GM21360 (cell line): ENCODE measurements at regions not wholly inside any gene's neighbourhood (a gene's known extent, or its start where the extent isn't known, plus 50 kb on each side); places are given as distances from the start of the nearest gene placed in this dataset.
"Not testable (repeated sequence)": the region's sequence is repeated elsewhere in the genome, so short reads cannot be mapped to it uniquely, and the experiment has no call there.

Experiments used
- ATAC-seq: cut with Tn5 transposase; IDR thresholded peaks from one replicate; pipeline ENCODE4 v1.9.1; 2021; ENCODE audit warnings: mild to moderate bottlenecking, moderate library complexity; ENCODE audit not compliant: unreplicated experiment

DNA sequence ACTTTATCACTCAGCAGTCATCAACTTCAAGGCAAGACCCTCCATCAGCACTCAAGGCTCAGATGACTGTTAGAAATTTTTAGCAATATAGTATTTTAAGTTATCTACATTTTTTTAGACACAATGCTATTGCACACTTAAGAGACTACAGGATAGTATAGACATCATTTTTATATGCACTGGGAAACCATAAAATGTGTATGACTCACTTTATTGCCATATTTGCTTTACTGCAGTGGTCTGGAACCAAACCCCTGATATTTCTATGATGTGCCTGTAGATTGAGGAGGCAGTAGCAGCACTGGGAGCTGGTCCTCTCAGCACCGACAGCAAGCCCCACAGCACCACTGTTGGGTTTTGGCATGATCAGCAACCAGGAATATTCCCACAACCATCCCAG lies 264.8 kb upstream of the HNRNPA3 start:
- ATAC-seq, result no peak

DNA sequence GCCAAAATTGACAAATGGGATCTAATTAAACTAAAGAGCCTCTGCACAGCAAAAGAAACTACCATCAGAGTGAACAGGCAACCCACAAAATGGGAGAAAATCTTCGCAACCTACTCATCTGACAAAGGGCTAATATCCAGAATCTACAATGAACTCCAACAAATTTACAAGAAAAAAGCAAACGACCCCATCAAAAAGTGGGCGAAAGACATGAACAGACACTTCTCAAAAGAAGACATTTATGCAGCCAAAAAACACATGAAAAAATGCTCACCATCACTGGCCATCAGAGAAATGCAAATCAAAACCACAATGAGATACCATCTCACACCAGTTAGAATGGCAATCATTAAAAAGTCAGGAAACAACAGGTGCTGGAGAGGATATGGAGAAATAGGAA lies 261.4 kb upstream of the HNRNPA3 start:
- not testable (repeated sequence) for ATAC-seq

DNA sequence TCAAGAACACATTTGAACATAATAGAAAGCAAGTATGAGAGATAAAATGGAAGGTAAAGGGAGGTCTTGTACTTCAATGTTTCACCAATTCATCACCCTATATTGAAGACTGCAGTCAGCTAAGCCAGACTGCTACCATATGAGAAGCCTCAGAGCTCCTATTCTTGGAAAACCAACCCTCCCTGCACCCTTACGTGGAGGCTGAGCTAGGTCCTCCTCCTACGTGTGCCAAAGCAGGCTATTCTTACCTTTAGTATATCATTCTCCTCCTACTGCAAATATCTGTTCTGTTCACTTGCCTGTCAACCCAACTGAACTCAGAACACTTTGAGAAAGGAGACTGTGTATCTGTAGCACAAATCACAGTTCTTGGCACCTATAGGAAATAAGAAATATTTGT lies 255.8 kb upstream of the HNRNPA3 start:
- no peak for ATAC-seq

DNA sequence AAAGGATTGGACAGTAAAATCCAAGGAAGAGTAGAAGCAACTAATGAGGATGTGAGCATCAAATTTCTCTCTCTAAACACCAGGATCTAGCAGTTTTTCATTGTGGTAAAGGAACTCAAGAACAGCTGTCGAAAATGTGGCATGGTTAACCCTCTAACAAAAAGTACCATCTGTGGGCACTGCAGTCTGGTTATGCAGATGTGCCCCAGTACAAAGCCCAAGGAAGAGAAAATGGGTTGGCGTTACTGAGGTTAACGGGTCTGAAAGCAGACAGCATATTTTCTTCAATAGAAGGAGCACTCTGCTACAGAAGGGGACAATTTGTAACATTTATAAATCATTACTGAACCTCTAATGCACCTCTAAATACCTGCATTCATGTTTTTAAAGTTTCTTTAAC lies 253.0 kb upstream of the HNRNPA3 start:
- no peak for ATAC-seq

DNA sequence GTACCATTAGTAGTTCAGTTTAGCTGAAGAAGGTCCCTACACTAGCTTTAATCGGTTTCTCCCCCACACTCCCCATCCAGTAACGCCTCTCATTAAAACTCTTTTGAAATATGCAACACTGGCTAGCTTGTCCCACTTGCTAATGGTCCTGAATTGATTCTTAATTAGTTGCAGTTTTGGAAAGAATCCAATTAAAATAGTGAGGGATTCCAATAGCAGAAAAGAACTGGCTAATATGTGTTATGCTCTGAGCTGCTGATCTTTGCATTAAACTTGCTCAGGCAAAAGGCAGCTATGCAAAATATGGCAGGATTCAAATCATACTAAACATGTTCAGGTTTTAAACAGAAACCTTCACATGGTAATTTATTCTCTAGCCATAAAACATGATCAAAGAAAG lies 252.5 kb upstream of the HNRNPA3 start:
- ATAC-seq, result no peak

DNA sequence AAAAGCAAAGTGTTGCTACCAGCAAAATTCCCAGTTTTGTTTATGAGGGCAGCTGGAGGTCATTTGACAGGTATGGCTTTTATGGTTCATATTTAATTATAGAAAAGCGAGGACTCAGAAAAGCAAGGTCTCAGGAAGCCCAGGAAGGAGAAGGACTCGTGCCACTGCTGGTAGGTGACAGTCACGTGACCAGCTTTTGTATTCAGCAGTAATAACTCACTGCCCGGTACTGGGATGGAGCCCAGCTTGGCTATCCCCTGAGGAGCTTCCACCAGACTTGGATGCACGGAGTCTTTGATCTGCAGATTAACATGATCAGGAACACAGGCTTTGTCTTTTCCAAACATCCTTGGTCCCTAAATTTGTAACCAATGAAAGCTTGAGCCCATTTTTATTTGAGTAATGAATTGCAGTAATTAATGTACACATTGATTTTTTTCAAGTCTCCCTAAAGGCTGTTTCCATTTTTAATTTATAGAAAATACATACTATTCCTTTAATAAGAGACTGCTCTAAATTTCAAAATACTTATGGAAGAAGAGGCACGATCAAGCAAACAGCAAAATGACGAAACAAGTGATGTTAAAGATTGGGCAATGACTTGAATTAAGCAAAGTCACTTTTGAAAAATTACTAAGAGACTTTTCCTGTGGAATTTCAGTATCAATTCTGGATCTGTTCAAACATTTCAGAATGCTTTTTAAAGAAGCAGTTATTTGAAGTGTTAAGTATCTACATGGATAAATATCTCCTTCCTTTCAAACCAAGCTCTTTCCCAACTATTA lies 251.7 kb upstream of the HNRNPA3 start:
- no peak for ATAC-seq

DNA sequence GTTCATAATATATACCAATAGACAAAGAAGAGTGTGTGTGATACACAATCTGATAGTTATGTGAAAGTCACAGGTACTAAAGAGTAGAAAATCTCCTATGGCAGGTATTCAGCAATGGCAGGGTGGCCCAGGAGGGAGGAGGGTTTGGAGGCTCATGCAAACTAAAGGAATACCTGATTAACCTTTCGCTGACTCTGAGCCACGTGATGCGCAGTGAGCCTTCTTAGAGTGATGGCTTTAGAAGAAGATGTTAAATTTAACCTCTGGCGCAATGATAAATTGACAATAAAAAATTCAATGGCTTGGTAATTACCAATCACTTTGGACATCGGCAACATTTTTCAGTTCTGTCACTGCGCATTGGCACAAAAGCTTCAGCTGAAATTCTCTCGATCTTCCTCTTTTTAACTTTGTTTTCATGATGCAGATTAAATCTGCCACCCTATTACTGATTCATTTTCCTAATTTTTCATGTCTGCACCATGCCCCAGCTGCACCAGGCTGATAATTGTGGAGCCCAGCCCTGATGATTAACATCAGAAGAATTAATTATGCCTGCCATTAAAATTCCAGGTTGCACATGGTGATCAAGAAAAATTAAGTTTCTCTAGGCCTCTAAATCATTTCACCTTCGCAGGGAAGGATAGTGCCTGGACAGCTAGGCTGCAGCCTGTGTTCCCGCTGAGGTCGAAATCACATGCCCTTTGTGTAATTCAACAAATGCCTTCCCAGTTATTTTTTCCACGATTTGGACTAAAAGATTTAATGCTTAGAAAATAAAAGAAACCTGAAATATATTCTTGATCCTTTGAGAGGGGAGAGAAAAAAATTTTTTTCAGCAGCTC lies 250.6 kb upstream of the HNRNPA3 start:
- no peak for ATAC-seq

DNA sequence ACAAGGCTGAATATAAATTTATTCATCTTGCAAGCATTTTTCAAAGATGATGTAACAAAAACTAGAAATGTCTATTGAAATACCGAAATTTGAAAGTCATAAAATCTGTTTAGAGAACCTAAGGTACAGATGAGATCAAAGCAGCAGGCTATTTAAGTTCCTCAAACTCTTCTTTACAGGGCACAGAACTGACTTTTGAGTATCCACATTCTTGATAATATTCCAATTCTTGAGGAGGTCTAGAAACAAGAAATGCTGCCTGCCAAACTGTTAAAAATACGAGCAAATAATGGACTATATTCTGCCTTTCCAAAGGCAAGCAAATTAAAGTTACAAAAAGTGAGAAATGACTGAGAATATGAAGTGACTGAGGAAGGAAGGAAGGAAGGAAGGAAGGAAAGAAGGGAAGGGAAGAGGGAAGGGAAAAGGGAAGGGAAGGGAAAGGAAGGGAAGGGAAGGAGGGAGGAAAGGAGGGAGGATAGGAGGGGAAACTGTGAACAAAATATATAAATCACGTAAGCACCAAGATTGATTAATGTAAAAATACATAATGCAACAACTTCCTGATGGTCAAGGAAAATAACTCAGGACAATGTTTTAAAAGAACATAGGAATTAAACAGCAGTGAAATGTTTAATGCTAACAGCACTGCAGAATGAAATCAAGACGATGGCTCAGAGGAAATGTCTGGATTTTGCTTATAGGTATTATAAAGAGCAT lies 248.9 kb upstream of the HNRNPA3 start:
- ATAC-seq, result no peak

DNA sequence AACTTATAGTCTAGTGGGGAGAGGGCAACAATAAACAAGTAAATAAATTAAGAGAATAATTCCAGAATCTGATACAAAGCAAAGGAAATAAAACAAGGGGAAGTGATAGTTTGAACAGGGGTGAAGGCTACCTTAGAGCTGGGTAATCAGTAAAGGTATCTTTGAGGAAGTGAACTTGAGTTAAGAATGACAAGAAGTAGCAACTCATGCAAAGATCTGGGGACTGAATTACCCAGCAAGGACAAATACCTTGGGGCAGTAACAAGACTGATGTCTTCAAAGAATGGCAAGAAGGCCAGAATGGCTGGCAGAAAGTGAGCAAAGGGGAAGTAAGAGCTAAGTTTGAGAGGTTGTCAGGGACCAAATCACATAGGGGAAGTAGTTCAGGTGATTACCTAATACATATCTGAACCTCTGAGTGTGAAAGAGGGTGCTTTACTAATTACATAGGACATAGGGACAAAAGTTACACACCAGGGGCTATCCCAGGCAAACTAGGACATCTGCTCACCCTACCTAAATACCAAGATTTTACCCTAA lies 244.6 kb upstream of the HNRNPA3 start:
- ATAC-seq, result no peak

DNA sequence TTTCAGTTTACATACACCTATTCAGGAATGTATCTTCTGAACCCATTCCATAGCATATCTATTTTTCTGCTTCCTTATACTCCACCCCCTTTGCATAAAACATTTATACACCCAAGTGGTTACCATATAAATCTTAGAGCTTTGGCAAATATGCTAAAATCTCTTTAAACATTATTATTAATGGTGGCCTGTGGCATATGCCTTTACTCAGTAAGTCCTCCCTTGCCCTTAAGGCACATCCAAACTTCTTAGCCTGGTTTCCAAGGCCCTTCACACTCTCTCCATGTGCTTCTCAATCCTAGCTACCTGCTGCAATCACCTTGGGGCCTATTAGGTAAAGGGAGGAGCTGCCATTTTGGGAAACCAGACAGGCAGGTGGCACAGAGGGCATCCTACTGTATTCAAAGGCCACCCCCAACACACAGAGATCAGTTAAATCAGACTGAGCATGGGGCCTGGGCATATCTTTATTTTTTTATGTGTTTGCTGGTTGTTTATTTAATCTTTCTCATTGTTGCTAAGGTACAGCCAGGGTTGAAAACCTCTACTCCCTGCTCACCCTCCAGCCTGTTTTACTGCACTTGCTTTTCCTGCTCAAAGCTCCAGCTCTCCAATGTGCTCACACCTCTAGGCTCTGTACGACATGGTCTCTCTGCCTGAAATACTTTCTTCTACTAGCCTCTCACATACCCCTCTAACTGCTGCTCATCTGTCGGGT lies 242.8 kb upstream of the HNRNPA3 start:
- no peak for ATAC-seq

DNA sequence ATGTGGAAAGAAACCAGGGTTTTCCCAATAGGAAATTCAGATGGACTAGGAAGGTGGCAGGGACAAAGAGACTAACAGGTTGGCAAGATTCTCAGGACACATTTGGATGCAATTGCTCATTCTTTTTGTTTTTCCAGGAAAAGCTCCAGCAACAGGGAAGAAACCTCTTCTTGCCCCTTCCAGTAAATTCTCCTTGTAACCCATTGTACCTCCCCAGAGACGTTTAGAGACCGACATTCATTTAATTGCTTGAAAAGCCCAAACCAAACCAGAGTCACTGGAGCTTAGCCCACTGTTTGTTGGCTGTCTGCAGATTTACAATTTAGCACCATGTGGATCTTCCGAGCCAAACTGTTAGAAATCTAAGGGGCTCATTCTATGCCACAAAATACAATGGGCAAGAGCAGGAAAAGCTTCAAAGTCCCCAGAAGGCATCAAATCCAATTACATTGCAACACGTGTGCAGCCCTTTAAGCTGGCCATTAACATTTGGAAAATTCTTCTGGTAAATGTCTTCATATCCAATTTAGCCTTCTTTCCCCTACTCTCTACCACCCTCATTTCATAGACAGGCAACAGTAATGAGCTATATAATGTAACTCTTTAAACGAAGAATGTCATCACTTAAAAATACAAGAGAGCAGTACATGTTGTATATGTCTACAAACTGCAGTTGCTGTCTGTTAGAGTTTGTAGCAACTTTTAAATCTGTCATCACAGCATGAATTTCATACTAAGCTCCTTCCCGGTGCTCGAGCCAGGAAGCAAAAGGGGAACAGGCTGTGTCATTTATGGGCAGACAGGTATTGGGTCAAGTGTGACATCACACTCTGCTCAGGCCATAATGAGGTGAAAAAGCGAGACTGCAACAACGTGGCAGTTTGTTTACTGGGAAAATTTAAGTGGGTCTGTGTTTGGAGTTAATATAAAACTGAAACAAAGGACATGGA lies 235.6 kb upstream of the HNRNPA3 start:
- no peak for ATAC-seq

DNA sequence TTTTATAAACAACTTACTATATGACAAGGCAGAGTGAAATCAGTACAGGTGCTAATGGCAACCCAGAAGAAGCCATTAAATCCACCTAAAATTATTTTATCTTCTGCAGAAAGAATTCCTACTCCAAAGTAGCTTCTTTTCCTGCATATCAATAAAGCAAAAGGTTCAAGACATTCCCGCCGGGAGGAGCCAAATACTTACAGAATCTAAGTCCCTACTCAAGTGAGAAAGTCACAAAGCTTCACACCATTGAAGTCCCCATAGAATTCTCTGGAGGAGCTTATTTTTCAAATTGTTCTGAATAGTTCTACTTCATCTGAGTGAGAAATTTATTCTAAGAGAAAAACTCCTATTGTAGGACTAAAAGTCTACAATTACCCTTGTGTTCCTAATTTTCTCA lies 233.7 kb upstream of the HNRNPA3 start:
- ATAC-seq, result no peak

DNA sequence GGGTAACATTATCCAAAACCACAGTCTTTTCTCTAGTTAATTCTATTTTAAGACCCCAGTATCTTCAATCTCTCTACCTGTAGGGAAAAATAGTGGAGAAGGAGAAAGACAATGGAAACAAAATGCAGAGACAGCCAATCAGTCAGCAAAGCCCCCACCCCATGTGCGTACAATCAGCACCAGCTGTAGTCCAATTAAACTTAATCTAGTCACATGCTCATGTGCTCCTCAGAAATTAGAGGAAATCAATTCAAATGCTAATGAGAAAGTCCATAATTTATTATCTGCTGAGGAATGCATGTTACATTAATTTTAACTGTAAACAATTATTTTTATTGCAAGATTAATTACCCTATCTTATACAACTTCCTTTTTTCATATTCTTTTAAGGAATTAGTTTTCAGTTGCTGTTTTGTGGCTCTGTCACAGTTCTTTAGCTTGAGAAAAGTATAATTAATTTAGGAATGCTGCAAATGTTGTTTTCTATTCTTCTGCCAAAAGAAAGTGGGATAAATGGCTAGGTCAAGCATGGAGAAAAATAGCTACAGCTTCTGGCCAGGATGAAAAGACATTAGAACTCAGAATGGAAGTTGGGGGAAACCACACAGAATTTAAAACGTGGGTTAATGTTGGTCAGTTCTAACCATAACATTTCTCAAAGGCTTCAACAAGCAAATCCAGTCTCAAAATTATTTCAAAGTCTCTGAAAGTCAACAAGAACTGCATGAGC lies 232.4 kb upstream of the HNRNPA3 start:
- no peak for ATAC-seq

DNA sequence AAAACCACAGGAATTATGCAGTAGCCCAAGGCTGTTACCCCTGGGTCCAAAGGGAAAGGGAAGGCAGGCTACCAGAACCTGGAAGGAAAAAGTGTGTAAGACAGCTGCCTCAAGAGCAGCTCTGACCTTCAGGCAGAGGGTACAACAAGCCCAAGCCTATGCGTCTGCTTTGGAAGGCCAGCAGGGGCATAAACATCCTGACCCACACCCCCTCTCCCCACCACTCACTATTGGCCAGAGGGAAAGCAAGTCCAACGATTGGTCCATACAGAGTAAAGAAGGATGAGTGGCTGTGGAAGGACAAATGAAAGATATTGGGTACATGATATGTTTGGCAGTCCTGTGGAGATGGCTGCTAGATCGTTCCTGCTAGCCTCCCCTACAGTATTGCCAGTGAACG lies 227.6 kb upstream of the HNRNPA3 start:
- no peak for ATAC-seq

DNA sequence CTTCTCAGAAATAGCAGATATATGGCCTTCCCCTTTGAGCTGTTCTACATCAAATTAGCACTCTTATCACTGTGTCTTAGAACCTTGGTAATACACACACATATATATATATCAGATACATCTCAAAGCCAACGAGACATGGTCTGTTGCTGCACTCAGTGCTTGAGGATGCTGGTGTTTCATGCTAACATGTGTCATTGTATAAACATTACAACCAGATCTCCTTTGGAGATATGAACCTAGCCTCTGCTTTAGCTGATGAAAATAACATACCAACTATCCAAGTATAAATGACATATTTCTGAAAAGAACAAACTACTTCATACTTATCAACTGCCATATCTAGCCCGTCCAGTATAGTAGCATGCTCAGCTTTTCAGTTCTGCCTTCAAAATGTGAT lies 226.7 kb upstream of the HNRNPA3 start:
- no peak for ATAC-seq

DNA sequence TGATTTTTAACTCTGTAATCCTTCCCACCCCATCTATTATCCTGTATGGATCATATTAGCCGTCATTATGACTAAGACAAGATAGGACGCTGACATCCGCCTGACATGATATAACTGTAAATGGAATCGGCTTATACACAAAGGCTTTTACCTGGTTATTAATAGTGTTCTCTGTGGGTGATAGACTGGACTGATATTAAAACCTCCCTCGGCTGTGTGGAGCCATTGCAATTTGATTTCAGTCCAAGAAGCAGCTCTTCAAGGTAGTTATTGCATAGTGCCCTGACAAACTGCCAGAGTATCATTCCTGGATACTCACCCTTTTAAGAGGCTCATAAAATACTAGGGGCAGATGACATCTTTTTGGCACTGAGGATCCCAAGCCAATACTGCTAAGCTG lies 226.1 kb upstream of the HNRNPA3 start:
- no peak for ATAC-seq

DNA sequence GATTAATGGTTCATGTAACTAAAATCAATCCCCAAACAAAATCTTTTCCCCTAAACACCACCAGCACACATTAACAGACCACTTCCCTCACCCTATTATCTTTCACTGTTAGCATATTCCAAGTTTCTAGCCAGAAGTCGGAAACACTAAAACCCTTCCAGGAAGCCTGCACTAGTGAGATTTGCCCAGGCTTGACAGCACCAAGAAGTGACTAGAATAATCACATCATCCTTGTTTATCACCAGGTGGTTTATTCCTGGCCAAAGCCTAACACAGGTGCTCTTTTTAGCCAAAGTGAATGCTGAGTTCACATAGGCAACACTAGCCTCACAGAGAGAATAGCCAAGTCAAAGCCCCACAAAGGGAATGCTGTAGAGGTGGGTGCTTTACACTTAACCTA lies 221.2 kb upstream of the HNRNPA3 start:
- ATAC-seq, result no peak

DNA sequence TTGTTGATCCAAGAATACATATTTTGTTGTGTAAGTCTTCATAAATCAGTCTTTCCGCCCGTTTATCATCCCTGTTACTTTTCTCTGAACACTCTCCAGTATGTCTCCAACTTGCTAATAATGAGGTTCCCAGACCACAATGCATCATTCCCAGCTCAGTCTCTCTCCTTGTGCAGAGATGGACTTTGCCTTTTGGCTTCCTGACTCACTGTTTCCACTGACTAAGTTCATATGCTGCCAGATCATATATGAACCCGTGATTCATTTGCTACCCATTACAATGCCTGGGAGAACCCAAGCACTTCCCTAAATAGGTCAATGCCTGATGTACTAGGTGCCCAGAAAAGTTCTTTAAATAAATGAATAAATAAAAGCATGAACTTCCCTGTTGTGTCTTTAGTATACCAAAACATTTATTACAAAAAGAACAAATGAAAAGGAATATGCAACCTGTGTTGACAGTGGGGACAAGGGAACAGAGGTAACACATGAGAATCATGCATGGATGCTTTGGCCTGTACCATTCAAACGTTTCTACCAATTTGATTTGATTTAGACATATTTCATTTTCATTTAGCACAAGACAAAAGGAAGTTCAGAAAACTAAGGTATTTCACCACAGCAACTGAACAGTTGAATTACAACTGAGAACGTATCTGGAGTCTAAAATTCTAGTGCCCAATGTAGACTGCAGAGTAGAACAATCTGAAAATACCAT lies 215.4 kb upstream of the HNRNPA3 start:
- ATAC-seq, result no peak
